Hepatocyte (in vitro differentiated cells): ENCODE measurements at regions not wholly inside any gene's neighbourhood (a gene's known extent, or its start where the extent isn't known, plus 50 kb on each side); places are given as distances from the start of the nearest gene placed in this dataset.

Source experiments
- DNase-seq: peaks from one replicate; pipeline ENCODE4 v3.0.0-alpha.2; 2016; ENCODE audit warnings: low spot score
- H2AFZ ChIP-seq: fragments of 200-600 bp; sonication (generic); 2 replicates; pipeline ENCODE4 v1.6.0; 2016; ENCODE audit warnings: antibody characterized with exemption, mild to moderate bottlenecking
- H3K27ac ChIP-seq: fragments of 200-600 bp; sonication (generic); 2 replicates; pipeline ENCODE4 v1.5.1; 2016; ENCODE audit warnings: mild to moderate bottlenecking
- H3K27me3 ChIP-seq: fragments of 200-600 bp; sonication (generic); 2 replicates; pipeline ENCODE4 v1.6.1; 2016
- H3K36me3 ChIP-seq: fragments of 200-600 bp; sonication (generic); replicated peaks from 2 replicates; pipeline ENCODE4 v1.5.1; 2016; ENCODE audit warnings: low read depth; ENCODE audit not compliant: insufficient read depth
- H3K4me1 ChIP-seq: fragments of 200-600 bp; sonication (generic); 2 replicates; pipeline ENCODE4 v1.5.1; 2016; ENCODE audit warnings: mild to moderate bottlenecking, moderate library complexity; ENCODE audit not compliant: insufficient read depth
- H3K4me2 ChIP-seq: fragments of 200-600 bp; sonication (generic); 2 replicates; pipeline ENCODE4 v1.6.0; 2016
- H3K4me3 ChIP-seq: fragments of 200-600 bp; sonication (generic); 2 replicates; pipeline ENCODE4 v1.5.1; 2016; ENCODE audit warnings: mild to moderate bottlenecking
- H3K79me2 ChIP-seq: fragments of 200-600 bp; sonication (generic); 2 replicates; pipeline ENCODE4 v1.6.0; 2017; ENCODE audit warnings: mild to moderate bottlenecking
- H3K9me2 ChIP-seq: fragments of 200-600 bp; sonication (generic); replicated peaks from 2 replicates; pipeline ENCODE4 v1.6.0; 2017; ENCODE audit warnings: mild to moderate bottlenecking; ENCODE audit not compliant: insufficient read depth
- H3K9me3 ChIP-seq: fragments of 200-600 bp; sonication (generic); 2 replicates; pipeline ENCODE4 v1.5.1; 2016; ENCODE audit warnings: low read depth, mild to moderate bottlenecking
- H4K20me1 ChIP-seq: fragments of 200-600 bp; sonication (generic); 2 replicates; pipeline ENCODE4 v1.6.0; 2016; ENCODE audit warnings: mild to moderate bottlenecking; ENCODE audit not compliant: insufficient read depth, poor library complexity, severe bottlenecking
- CTCF ChIP-seq: fragments of 200-600 bp; sonication (generic); IDR thresholded peaks from 2 replicates; pipeline ENCODE4 v1.5.1; 2016; ENCODE audit warnings: antibody characterized with exemption, mild to moderate bottlenecking; ENCODE audit not compliant: poor library complexity
- EZH2 ChIP-seq: fragments of 200-600 bp; sonication (generic); IDR thresholded peaks from 2 replicates; pipeline ENCODE4 v1.6.1; 2016; ENCODE audit warnings: antibody characterized with exemption, mild to moderate bottlenecking, borderline replicate concordance
- EZH2phosphoT487 ChIP-seq: fragments of 200-600 bp; sonication (generic); IDR thresholded peaks from one replicate; pipeline ENCODE4 v1.6.1; 2018; ENCODE audit warnings: antibody characterized with exemption, mild to moderate bottlenecking, low read depth, moderate library complexity; ENCODE audit not compliant: unreplicated experiment, severe bottlenecking
- WGBS: methylation state at CpG from one replicate; pipeline ENCODE4 v1.1.6; 2016; ENCODE audit warnings: low lambda C conversion rate; ENCODE audit errors: missing lambda C conversion rate; 5-methylcytosine and 5-hydroxymethylcytosine counted together

DNA sequence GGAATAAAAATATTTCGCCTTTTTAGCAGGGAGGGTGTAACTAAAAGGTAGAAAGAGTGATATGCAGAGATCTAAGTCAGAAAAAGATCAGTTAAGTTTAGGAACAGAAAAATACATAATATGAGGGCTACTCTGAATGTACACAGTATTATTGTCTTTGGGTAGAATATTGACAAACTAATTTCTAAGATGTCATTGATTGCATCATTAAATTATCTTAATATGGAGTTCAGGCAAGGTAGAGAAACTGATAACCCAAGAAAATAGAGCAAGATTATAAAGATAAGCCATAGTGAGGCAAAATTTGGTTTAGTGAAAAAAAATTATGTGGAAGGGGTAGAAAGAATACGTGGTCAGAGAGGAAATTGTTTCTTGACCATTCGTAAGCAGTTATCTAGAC, 629.0 kb upstream of the NXPH2 start:
- 86% methylated on average over 3 of the region's 3 CpGs for WGBS
- no peak for DNase-seq
- H4K20me1 ChIP-seq: no peaks in the 10 kb centered on the region
- no peak overlapping the region for H3K27ac ChIP-seq
- no peak overlapping the region for H3K4me2 ChIP-seq
- no peaks in the 10 kb centered on the region for H3K9me3 ChIP-seq
- no peaks in the 10 kb centered on the region for H3K4me1 ChIP-seq
- no peaks in the 10 kb centered on the region for H3K36me3 ChIP-seq
- no peak overlapping the region for H3K4me3 ChIP-seq
- H3K27me3 ChIP-seq: no peaks in the 10 kb centered on the region
- TF ChIP-seq CTCF: no peak
- no peak for TF ChIP-seq EZH2phosphoT487
- no peak for TF ChIP-seq EZH2
- no peaks in the 10 kb centered on the region for H3K9me2 ChIP-seq
- H2AFZ ChIP-seq: no peak overlapping the region
- no peaks in the 10 kb centered on the region for H3K79me2 ChIP-seq

- Histone ChIP-seq H3K9me3 (no peaks in the 10 kb centered on the region), H3K36me3 (no peaks in the 10 kb centered on the region), H3K4me2 (no peak overlapping the region), H3K4me3 (no peak overlapping the region), H3K4me1 (no peaks in the 10 kb centered on the region), H3K9me2 (no peaks in the 10 kb centered on the region), H3K27me3 (no peaks in the 10 kb centered on the region), H3K27ac (no peak overlapping the region), H2AFZ (no peak overlapping the region), H3K79me2 (no peaks in the 10 kb centered on the region), H4K20me1 (no peaks in the 10 kb centered on the region)
- no peak for DNase-seq
- 73% methylated on average over 2 of the region's 2 CpGs for WGBS
- TF ChIP-seq EZH2phosphoT487 (no peak), CTCF (no peak), EZH2 (no peak)
These were observed 623.8 kb upstream of the NXPH2 start for GRCh38 chr2:139403948-139404347.

- no peaks in the 10 kb centered on the region for H3K9me2 ChIP-seq
These were observed 614.6 kb upstream of the NXPH2 start for GRCh38 chr2:139394801-139395200.

More at GRCh38 chr2:139394801-139395200, 614.6 kb upstream of the NXPH2 start:
- H3K4me2 ChIP-seq: no peak overlapping the region
- H3K4me1 ChIP-seq: no peaks in the 10 kb centered on the region
- H3K9me3 ChIP-seq: no peaks in the 10 kb centered on the region
- H3K27ac ChIP-seq: no peak overlapping the region
- TF ChIP-seq EZH2phosphoT487: no peak
- TF ChIP-seq EZH2: no peak
- no peak for TF ChIP-seq CTCF
- H2AFZ ChIP-seq: no peak overlapping the region
- DNase-seq: no peak
- no peaks in the 10 kb centered on the region for H3K27me3 ChIP-seq
- no peaks in the 10 kb centered on the region for H3K79me2 ChIP-seq
- H3K36me3 ChIP-seq: no peaks in the 10 kb centered on the region
- no peaks in the 10 kb centered on the region for H4K20me1 ChIP-seq
- no peak overlapping the region for H3K4me3 ChIP-seq
- 79% methylated on average over 2 of the region's 2 CpGs for WGBS
